ENCODE measurements at regions not wholly inside any gene's neighbourhood (a gene's known extent, or its start where the extent isn't known, plus 50 kb on each side); places are given as distances from the start of the nearest gene placed in this dataset.
"Not testable (repeated sequence)": the region's sequence is repeated elsewhere in the genome, so short reads cannot be mapped to it uniquely, and the experiment has no call there.

GRCh38 chr1:104028416-104029035 is 278.8 kb downstream of the AMY1C start:
- no peak for DNase-seq

GRCh38 chr1:104029456-104029970 is 279.8 kb downstream of the AMY1C start:
- DNase-seq: no peak

- no peak for DNase-seq
Observed at GRCh38 chr1:104056786-104057185, 307.1 kb downstream of the AMY1C start.

GRCh38 chr1:104057219-104057898 is 307.7 kb downstream of the AMY1C start:
- not testable (repeated sequence) for DNase-seq

GRCh38 chr1:104061637-104062036 is 311.9 kb downstream of the AMY1C start:
- DNase-seq: not testable (repeated sequence)

- no peak for DNase-seq
Observed at GRCh38 chr1:104064399-104064798, 314.7 kb downstream of the AMY1C start.

- no peak for DNase-seq
Observed at GRCh38 chr1:104072915-104073371, 323.2 kb downstream of the AMY1C start.

GRCh38 chr1:104073463-104073902 is 323.8 kb downstream of the AMY1C start:
- DNase-seq: no peak

GRCh38 chr1:104082221-104082620 is 332.5 kb downstream of the AMY1C start:
- no peak for DNase-seq

- no peak for DNase-seq
Observed at GRCh38 chr1:104084380-104084779, 334.7 kb downstream of the AMY1C start.

GRCh38 chr1:104092698-104093097 is 343.0 kb downstream of the AMY1C start:
- DNase-seq: no peak

- no peak for DNase-seq
Observed at GRCh38 chr1:104098837-104099236, 349.1 kb downstream of the AMY1C start.

GRCh38 chr1:104100115-104100514 is 350.4 kb downstream of the AMY1C start:
- no peak for DNase-seq

- no peak for DNase-seq
Observed at GRCh38 chr1:104105465-104105864, 355.8 kb downstream of the AMY1C start.

- no peak for DNase-seq
Observed at GRCh38 chr1:104120525-104120924, 370.8 kb downstream of the AMY1C start.

- DNase-seq: no peak
Observed at GRCh38 chr1:104121271-104121670, 371.6 kb downstream of the AMY1C start.

- no peak for DNase-seq
Observed at GRCh38 chr1:104125266-104125665, 375.6 kb downstream of the AMY1C start.

GRCh38 chr1:104125970-104126369 is 376.3 kb downstream of the AMY1C start:
- no peak for DNase-seq

- DNase-seq: no peak
Observed at GRCh38 chr1:104132382-104132973, 382.8 kb downstream of the AMY1C start.

- not testable (repeated sequence) for DNase-seq
Observed at GRCh38 chr1:104135036-104135435, 385.3 kb downstream of the AMY1C start.

- DNase-seq: no peak
Observed at GRCh38 chr1:104136621-104137020, 386.9 kb downstream of the AMY1C start.

GRCh38 chr1:104156738-104157137 is 407.0 kb downstream of the AMY1C start:
- no peak for DNase-seq

- DNase-seq: no peak
Observed at GRCh38 chr1:104163912-104164476, 414.3 kb downstream of the AMY1C start.
